BJ (cell line): ENCODE measurements at regions not wholly inside any gene's neighbourhood (a gene's known extent, or its start where the extent isn't known, plus 50 kb on each side); places are given as distances from the start of the nearest gene placed in this dataset.

Experiments used
- CTCF ChIA-PET: fragments of 350-600 bp; formaldehyde crosslinking; extraction: SDS; loops from one replicate; lab custom pipeline; 2021; ENCODE audit warnings: antibody characterized with exemption, inconsistent platforms; lab: Yijun Ruan, JAX
- POLR2A ChIA-PET: fragments of 300-600 bp; sonication (Branson Sonifier 250); formaldehyde crosslinking; extraction: SDS; loops from one replicate; lab custom pipeline; 2021; ENCODE audit warnings: antibody characterized with exemption; lab: Charles Lee
- DNase-seq: peaks from one replicate; pipeline ENCODE4 v3.0.0-alpha.2; 2011; ENCODE audit warnings: low read depth
- H3K27me3 ChIP-seq: 2 replicates; pipeline ENCODE4 v1.6.0; 2011; ENCODE audit warnings: low read length; ENCODE audit not compliant: control insufficient read depth, insufficient read depth
- H3K36me3 ChIP-seq: 2 replicates; pipeline ENCODE4 v1.5.1; 2011; ENCODE audit warnings: low read length; ENCODE audit not compliant: control insufficient read depth, insufficient read depth
- H3K4me3 ChIP-seq: 2 replicates; pipeline ENCODE4 v1.5.1; 2011; ENCODE audit warnings: low read depth, mild to moderate bottlenecking, control low read depth, low read length
- TF ChIP-seq, protein P1 (sequence below): IDR thresholded peaks from 2 replicates; pipeline ENCODE4 v1.5.1; 2011; ENCODE audit warnings: low read depth, mild to moderate bottlenecking, control low read depth, inconsistent platforms, low read length, moderate library complexity; ENCODE audit not compliant: insufficient read depth

DNA sequence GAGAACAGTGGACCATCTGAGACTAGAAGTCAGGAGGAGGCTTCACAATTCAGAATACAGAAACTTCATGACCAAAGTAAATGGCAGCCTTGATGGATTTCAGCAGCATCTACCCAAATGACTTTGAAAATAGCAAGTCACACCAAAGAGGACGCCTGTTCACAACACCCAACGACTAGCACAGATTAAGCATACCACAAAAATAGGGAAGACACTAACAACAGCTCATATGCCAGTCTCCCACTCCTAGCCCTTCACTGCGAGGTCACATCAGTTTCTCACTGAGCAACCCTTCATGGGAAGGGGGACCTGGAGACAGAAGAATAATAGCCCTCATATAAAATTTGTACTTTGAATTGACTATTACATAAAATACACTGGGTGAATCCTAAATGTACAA lies 228.4 kb upstream of the SLC39A10 start:
- POLR2A ChIA-PET: no interaction called here
- CTCF ChIA-PET: no interaction called here
- Histone ChIP-seq H3K27me3 (no peaks in the 10 kb centered on the region), H3K36me3 (no peaks in the 10 kb centered on the region), H3K4me3 (no peak overlapping the region)
- TF ChIP-seq, protein P1, sequence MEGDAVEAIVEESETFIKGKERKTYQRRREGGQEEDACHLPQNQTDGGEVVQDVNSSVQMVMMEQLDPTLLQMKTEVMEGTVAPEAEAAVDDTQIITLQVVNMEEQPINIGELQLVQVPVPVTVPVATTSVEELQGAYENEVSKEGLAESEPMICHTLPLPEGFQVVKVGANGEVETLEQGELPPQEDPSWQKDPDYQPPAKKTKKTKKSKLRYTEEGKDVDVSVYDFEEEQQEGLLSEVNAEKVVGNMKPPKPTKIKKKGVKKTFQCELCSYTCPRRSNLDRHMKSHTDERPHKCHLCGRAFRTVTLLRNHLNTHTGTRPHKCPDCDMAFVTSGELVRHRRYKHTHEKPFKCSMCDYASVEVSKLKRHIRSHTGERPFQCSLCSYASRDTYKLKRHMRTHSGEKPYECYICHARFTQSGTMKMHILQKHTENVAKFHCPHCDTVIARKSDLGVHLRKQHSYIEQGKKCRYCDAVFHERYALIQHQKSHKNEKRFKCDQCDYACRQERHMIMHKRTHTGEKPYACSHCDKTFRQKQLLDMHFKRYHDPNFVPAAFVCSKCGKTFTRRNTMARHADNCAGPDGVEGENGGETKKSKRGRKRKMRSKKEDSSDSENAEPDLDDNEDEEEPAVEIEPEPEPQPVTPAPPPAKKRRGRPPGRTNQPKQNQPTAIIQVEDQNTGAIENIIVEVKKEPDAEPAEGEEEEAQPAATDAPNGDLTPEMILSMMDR: no peak
- DNase-seq: no peak

DNA sequence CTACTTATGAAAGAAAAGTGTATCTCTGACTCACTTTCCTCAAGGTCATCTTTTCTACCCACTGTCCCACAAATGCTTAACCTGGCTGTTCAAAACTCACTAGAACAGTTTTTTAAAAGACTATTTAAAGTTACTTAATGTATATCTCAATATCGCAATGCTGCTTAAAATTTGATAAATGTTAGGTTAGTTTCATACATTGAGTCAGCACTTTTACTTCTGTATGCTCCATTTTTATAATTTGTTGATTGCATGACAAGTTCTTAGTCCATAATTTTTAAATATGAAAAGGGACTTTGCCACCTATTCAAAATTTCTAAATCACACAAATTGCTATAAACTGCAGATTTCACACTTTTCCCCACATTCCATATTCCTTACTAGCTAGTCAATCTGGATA lies 231.7 kb upstream of the SLC39A10 start:
- Histone ChIP-seq H3K27me3 (no peaks in the 10 kb centered on the region), H3K36me3 (no peaks in the 10 kb centered on the region), H3K4me3 (no peak overlapping the region)
- DNase-seq: no peak
- POLR2A ChIA-PET: no interaction called here
- CTCF ChIA-PET: no interaction called here
- TF ChIP-seq, protein P1: no peak

DNA sequence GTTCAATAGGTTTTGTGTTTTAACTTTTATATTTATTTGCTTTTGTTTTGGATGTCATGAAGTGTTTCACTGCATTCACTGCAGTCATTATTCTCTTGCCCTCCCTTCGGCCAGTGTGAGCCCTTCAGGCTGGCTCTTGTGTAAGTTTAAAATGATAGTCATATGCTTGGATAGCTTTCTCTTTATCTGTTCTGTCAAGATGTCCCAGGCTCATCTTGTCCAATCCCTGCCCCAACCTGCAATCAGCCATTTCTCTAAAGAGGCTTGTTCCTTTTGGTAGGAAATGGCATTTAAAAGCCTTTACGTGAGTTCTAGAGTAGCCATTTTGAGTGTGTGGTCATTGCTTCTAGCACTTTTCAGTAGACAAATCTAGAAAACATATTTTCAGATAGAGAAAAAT lies 238.0 kb upstream of the SLC39A10 start:
- TF ChIP-seq, protein P1: no peak
- POLR2A ChIA-PET: no interaction called here
- CTCF ChIA-PET: no interaction called here
- DNase-seq: no peak
- Histone ChIP-seq H3K4me3 (no peak overlapping the region), H3K27me3 (no peaks in the 10 kb centered on the region), H3K36me3 (no peaks in the 10 kb centered on the region)

DNA sequence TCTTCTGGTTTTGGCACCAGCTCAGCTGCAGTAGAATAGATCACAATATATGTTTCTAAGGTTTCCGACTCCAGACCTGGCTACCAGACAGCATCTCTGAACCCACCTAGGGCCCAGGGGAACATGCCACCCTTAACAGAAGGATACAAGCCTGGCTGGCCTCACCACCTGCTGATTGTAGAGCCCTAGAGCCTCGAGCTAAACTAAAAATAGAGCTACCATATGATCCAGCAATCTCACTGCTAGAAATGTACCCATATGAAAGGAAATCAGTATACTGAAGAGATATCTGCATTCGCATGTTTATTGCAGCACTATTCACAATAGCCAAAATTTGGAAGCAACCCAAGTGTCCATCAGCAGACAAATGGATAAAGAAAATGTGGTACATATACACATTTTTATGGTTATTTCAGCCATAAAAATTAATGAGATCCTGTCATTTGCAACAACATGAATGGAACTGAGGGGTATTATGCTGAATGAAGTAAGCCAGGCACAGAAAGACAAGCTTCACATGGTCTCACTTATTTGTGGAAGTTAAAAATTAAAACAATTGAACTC lies 242.4 kb upstream of the SLC39A10 start:
- CTCF ChIA-PET: interaction anchor here (1.1 kb wide), 1 partner anchor 27 kb away, joined by 3 read pairs; no protein-coding TSS in a partner anchor
- TF ChIP-seq, protein P1: no peak
- H3K27me3 ChIP-seq: no peaks in the 10 kb centered on the region
- H3K36me3 ChIP-seq: no peaks in the 10 kb centered on the region
- H3K4me3 ChIP-seq: no peak overlapping the region
- DNase-seq: no peak
- POLR2A ChIA-PET: no interaction called here

DNA sequence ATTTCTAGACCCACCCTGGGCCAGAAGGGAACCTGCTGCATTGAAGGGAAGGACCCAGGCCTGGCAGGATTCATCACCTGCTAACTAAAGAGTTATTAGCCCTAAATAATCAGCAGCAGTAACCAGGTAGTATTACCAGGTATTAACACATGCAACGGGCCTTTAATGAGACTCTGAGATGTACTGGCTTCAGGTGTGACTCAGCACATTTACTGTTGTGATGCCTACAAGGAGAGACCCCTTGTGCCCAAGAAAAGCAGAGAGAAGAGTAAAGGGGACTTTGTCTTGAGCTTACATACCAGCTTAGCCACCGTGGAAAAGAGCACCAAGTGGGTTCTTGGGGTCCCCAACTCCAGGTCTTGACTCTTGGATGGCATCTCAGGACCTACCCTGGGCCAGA lies 243.1 kb upstream of the SLC39A10 start:
- H3K27me3 ChIP-seq: no peaks in the 10 kb centered on the region
- TF ChIP-seq, protein P1: no peak
- ChIA-PET CTCF (interaction anchor here (1.1 kb wide), 1 partner anchor 28 kb away, joined by 3 read pairs; no protein-coding TSS in a partner anchor), POLR2A (no interaction called here)
- no peak for DNase-seq
- no peaks in the 10 kb centered on the region for H3K36me3 ChIP-seq
- H3K4me3 ChIP-seq: no peak overlapping the region
